Activated CD4-positive, alpha-beta T cell treated with anti-CD3 and anti-CD28 coated beads for 4 hours (primary cell): ENCODE measurements at regions not wholly inside any gene's neighbourhood (a gene's known extent, or its start where the extent isn't known, plus 50 kb on each side); places are given as distances from the start of the nearest gene placed in this dataset.
"Not testable (repeated sequence)": the region's sequence is repeated elsewhere in the genome, so short reads cannot be mapped to it uniquely, and the experiment has no call there.

Experiments used
- DNase-seq, 2 donors: peaks; one replicate each; pipeline ENCODE4 v3.0.0-alpha.2; 2020

- DNase-seq, result no peak
Measured at GRCh38 chr3:159669766-159670165, 318.9 kb upstream of the IL12A start.

- no peak for DNase-seq
Measured at GRCh38 chr3:159672728-159673688, 315.6 kb upstream of the IL12A start.

GRCh38 chr3:159674583-159674982 is 314.1 kb upstream of the IL12A start:
- no peak for DNase-seq

GRCh38 chr3:159675285-159675684 is 313.4 kb upstream of the IL12A start:
- DNase-seq, result no peak

GRCh38 chr3:159679900-159680299 is 308.7 kb upstream of the IL12A start:
- no peak for DNase-seq

- DNase-seq, result not testable (repeated sequence)
Measured at GRCh38 chr3:159681717-159682116, 306.9 kb upstream of the IL12A start.

- no peak for DNase-seq
Measured at GRCh38 chr3:159685801-159686200, 302.8 kb upstream of the IL12A start.

GRCh38 chr3:159693226-159693625 is 295.4 kb upstream of the IL12A start:
- no peak for DNase-seq

- DNase-seq, result no peak
Measured at GRCh38 chr3:159711560-159712333, 276.9 kb upstream of the IL12A start.

- DNase-seq, result no peak
Measured at GRCh38 chr3:159721324-159721723, 267.3 kb upstream of the IL12A start.

GRCh38 chr3:159723295-159723694 is 265.3 kb upstream of the IL12A start:
- no peak for DNase-seq

- DNase-seq, result no peak
Measured at GRCh38 chr3:159724627-159725026, 264.0 kb upstream of the IL12A start.

GRCh38 chr3:159726231-159726964 is 262.2 kb upstream of the IL12A start:
- no peak for DNase-seq

- no peak for DNase-seq
Measured at GRCh38 chr3:159727506-159727905, 261.1 kb upstream of the IL12A start.

GRCh38 chr3:159731254-159731653 is 257.4 kb upstream of the IL12A start:
- no peak for DNase-seq

GRCh38 chr3:159732172-159733111 is 256.2 kb upstream of the IL12A start:
- no peak for DNase-seq

GRCh38 chr3:159733194-159733860 is 255.3 kb upstream of the IL12A start:
- no peak for DNase-seq

- DNase-seq, result no peak
Measured at GRCh38 chr3:159734681-159735080, 254.0 kb upstream of the IL12A start.

GRCh38 chr3:159739166-159739565 is 249.5 kb upstream of the IL12A start:
- DNase-seq, result no peak

GRCh38 chr3:159739969-159740368 is 248.7 kb upstream of the IL12A start:
- no peak for DNase-seq

GRCh38 chr3:159741281-159741680 is 247.4 kb upstream of the IL12A start:
- no peak for DNase-seq
